GM18870 (cell line): ENCODE measurements at regions not wholly inside any gene's neighbourhood (a gene's known extent, or its start where the extent isn't known, plus 50 kb on each side); places are given as distances from the start of the nearest gene placed in this dataset.
"Not testable (repeated sequence)": the region's sequence is repeated elsewhere in the genome, so short reads cannot be mapped to it uniquely, and the experiment has no call there.

Experiments
- ATAC-seq: cut with Tn5 transposase; IDR thresholded peaks from one replicate; pipeline ENCODE4 v1.9.1; 2021; ENCODE audit warnings: moderate library complexity; ENCODE audit not compliant: unreplicated experiment

DNA sequence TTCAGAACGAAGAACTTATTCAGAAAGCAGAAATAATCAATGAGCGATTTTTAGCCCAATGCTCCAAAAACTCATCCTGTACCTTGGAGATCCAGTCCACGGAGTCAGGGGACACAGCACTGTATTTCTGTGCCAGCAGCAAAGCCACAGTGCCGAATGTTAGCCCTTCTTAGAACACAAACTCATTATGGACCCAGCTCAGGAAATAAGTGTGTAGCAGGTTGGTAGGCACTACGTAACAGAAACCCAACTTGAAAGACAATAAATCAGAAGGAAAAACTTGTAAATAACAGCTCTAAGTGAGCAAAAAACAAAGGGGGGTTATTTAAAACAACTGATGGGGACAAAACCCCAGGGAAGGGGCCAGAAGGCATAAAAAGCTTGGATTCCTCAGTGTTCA, 112.0 kb upstream of the PRSS1 start:
- ATAC-seq = no peak

DNA sequence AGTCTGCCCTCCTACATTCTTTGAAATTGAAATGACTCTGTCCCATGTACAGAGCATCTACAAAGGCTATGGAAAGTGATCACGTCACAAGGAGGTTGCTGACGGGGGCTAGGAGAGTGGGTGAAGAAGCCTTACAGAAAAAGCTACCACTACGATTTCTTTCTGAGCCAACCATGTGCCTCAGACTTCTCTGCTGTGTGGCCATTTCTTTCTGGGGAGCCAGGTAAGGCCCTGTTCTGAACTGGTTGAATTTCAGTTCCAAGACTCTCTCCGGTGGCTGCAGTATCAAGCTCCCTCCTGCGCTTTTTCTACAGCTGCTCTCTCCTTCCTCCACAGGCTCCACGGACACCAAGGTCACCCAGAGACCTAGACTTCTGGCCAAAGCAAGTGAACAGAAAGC, 112.5 kb upstream of the PRSS1 start:
- ATAC-seq = no peak

DNA sequence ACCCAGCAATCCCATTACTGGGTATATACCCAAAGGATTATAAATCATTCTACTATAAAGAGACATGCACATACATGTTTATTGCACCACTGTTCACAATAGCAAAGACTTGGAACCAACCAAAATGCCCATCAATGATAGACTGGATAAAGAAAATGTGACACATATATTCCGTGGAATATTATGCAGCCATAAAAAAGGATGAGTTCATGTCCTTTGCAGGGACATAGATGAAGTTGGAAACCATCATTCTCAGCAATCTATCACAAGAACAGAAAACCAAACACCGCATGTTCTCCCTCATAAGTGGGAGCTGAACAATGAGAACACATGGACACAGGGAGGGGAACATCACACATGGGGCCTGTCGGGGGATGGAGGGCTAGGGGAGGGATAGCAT, 113.2 kb upstream of the PRSS1 start:
- ATAC-seq = not testable (repeated sequence)

DNA sequence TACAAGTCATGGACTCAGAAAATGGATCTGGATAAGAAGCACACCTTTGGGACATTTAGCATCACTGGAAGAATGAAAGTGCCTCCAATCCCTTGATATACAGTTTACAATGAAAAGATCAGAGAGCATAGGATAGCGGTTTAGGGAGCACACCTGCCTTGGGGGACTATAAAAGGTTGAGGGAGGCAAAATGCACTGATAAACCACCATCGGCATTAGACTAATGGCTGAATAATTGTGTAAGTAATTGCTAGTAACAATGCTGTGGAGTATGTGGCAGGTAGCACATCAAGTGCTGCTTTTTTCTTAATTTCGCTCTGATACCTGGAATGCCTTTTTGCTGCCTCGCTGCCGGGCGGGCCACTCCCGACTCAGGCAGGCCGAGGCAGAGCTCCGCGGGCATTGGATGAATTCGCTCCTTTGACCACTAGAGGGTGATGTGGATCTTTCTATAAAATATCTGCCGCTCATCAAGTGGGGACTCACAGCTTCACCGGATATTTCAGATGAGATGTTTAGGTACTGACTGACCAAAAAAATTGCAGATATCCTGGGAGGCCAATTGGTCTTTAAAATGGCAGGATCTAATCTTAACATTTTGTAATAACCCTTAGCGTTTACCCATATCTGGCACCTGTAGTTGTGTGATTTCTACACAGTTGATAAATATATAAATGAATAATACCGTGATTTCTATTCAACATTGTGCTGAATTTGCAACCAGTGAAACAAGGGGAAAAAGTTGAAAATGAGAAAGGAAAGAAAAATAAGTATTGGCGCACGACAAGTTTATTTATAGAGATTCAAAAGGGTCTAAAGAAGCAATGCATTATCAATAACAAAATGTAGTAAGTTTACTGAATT, 116.8 kb upstream of the PRSS1 start:
- peak; percentile 96 for ATAC-seq

DNA sequence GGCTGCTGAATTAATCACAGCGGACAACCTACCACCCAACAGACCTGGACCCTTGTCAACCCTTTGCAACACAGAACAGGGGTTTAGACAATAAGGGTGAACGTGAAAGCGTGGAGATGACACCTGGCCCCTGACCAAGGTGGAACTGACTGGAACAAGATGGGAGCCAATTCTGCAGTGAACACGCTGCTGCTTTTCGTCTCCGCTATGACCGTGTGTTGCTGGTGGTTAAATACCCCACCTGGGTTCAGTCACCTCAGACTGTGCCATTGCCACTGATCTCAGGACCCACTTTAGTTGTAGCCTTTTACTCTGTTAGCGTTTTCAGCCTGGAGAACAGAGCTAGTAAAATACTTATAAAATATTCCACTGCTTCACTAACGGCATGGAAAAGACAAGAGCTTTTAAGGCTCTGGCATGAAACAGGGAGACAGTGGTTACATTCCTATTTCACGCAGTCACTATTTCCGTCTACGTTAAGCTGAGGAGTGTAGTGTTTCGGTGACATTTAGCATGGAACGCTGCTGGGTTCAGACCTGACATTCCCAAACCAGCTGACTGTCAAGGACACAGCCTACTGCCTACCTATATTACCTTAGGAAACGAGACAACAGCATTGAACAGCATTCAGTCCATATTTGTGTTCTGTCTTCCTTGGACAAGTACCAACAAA, 119.5 kb upstream of the PRSS1 start:
- no peak for ATAC-seq

DNA sequence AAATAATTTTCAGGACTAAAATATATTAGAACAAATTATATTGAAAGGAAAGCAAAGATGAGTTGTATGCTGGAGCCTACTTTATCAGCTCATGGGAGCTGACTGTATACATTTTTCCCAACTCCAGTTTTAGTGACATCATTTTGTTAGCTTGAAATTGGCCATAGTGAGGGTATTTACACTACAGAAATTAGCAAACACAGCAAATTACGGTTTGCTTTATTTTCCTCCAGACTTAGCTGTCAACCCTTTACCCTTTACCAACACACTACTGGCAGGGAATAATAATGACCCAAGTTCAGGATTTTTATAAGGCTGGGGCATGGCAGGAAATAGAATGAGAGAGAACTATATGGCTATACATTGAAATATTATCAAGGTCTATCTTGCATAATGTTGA, 120.3 kb upstream of the PRSS1 start:
- no peak for ATAC-seq

DNA sequence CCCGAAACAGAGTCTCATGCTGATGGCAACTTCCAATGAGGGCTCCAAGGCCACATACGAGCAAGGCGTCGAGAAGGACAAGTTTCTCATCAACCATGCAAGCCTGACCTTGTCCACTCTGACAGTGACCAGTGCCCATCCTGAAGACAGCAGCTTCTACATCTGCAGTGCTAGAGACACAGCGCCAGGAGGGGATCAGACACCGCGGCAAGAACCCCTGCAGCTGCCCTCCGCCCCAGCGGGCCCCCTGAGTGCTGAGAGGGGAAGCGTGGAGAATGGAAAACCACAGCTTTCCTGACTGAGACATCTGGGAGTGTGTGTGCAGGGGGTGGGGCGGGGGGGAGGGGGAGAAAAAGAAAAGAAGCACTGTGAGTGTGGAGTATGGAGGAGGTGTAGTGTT, 122.0 kb upstream of the PRSS1 start:
- not testable (repeated sequence) for ATAC-seq

DNA sequence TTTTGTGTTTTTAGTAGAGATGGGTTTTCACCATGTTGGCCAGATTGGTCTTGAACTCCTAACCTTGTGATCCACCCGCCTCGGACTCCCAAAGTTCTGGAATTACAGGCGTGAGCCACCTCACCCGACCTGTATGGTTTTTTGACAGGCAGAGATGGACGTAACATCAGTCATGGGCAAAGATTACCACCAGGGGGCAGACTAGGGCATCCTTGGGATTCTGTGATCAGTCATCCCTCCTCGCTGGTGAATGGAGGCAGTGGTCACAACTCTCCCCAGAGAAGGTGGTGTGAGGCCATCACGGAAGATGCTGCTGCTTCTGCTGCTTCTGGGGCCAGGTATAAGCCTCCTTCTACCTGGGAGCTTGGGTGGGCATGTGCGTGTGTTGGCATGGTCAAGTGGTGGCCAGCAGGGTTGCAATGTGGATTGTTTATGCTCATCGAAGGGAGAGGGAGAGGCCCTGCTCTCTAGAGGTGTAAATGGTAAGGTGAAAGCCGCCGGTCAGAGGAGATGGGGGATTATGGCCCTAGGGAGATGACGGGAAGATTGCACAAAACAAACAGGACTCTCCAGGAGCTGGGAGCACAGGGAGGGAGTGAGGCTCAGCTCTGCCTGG, 122.7 kb upstream of the PRSS1 start:
- ATAC-seq = peak; percentile 85

DNA sequence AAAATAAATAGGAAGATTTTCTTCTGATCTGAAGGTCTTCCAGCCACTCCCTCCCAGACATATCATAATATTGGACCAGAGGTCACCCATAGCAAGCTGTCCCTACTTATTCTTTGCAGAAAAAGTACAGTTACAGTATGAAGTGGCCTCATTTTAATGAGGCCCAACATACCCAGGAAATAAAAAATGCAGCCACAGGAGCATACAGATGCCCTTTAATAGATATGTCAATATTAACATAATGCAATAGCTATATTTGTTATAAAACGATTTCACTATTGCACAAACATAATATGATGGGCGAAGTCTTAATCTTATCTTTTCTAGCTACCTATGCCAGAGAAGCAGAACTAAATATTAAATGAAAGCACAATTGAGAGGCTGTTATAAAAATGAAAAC, 124.1 kb upstream of the PRSS1 start:
- not testable (repeated sequence) for ATAC-seq

DNA sequence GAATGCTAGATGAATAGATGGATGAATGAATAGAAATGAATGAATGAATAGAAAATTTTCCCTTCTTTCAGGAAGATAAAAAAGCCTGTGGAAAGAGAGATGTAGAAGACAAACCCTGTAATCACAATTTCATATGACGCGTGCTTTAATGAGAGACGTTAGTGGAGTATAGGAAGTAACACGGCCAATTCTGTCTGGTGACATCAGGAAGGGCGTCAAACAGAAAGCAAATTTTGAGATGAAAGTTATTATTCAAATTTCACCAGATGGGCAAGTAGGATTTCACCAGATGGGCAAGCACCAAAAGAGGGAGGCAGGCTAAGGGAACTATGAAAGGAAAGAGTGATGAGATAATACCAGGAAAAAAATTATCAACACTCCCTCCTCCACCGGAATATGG, 128.9 kb upstream of the PRSS1 start:
- no peak for ATAC-seq

DNA sequence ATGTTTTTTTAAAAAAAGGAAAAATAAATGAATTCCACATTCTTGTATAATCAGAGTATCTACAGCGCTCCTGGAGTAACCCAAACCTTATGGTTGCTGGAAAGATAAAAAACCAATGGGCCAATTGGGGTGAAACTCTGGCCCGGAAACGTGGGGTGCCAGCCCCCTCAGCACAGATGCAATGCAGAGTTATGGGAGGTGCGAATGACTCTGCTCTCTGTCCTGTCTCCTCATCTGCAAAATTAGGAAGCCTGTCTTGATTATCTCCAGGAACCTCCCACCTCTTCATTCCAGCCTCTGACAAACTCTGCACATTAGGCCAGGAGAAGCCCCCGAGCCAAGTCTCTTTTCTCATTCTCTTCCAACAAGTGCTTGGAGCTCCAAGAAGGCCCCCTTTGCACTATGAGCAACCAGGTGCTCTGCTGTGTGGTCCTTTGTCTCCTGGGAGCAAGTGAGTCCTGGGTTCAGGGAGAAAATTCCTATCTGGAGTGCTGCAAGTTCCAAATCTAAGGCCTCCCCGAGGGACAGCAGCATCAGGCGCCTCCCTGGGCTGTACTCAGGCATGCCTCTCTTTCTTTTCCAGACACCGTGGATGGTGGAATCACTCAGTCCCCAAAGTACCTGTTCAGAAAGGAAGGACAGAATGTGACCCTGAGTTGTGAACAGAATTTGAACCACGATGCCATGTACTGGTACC, 130.5 kb upstream of the PRSS1 start:
- ATAC-seq = no peak

DNA sequence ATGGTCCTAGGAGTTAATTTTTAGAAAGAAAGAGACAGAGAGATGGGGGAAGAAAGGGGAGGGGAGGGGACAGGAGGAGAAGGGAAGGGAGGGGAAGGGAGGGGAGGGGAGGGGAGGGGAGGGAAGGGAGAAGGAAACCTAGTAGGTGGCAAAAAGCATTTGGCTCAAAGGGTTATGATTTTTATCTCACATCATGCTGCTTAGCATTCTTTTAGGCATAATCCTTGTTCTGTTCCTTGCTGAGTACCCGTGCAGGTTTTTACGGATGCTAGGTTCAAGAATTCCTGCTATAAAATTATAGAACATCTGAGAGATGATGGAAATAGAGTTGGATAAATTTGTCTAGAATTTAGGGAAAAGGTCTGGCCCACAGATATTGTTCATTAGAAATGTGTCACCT, 132.4 kb upstream of the PRSS1 start:
- no peak for ATAC-seq

DNA sequence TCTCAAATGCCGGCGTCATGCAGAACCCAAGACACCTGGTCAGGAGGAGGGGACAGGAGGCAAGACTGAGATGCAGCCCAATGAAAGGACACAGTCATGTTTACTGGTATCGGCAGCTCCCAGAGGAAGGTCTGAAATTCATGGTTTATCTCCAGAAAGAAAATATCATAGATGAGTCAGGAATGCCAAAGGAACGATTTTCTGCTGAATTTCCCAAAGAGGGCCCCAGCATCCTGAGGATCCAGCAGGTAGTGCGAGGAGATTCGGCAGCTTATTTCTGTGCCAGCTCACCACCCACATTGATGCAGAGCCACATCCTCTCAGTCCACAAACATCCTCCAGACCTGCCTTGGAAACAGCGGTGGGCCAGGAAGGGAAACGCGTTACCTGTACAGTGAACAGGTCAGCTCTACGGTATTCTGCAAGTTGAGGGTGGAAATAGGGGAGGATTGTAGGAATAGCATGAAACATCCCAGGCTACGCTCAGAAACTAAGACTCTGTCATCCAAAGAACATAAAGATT, 133.1 kb upstream of the PRSS1 start:
- no peak for ATAC-seq

DNA sequence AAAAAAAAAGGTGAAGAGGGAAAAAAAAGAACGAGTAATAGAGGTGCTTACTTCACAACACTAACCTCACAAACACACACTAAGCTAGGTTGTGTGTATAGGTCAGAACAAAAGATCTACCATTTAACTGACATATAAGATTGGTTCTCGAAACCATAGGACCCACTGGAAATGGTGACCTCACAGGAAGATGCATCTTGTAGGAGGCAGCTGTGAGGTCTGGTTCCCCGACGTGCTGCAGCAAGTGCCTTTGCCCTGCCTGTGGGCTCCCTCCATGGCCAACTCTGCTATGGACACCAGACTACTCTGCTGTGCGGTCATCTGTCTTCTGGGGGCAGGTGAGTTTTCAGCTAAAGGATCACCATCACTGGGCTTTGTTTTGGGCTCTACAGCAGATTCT, 133.8 kb upstream of the PRSS1 start:
- ATAC-seq = no peak

DNA sequence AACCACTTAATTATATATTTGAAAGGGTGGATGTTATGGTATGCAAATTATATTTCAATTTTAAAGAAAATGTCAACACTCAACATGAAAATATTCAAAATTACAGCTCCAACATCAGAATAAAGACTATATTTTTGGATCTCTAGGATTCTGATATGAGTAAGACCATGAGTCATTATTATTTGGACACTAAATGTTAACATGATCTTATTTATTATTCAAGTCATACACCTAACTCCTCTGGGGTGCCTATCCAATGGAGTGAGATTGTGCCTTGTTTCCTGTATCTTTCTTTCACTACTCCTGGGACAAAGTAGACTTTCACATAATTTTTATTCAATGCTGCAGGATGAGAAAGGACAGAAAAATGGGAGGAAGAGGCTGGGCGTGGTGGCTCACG, 135.2 kb upstream of the PRSS1 start:
- ATAC-seq = no peak

DNA sequence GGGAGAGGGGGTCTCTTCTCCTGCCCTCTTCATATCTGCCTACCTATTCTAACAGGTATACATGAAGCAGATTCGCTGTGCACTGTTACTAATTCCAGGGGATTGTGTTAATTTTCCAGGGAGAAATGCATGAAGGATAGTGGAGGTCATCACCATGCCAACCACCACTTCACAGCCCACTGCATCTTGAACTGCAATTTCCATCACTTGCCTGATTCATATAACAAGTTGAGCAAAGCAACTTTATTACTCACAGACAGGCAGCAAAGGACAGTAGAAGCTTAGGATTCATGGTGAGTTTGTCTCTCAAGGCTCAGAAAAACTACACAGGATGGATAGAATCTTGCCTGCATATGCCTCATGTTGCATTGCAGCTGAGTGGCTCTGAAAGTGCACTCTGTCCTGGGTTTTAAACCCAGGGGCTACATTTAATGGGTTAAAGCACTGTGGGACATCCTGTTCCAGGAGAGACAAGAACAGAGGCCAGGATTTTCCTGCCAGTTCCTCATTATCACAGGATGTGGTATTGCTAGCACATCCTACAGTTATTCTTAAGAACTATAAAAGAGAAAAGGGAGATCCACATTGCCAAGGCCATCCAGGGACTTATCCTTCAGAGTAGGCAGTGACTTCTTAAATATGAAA, 136.9 kb upstream of the PRSS1 start:
- no peak for ATAC-seq

DNA sequence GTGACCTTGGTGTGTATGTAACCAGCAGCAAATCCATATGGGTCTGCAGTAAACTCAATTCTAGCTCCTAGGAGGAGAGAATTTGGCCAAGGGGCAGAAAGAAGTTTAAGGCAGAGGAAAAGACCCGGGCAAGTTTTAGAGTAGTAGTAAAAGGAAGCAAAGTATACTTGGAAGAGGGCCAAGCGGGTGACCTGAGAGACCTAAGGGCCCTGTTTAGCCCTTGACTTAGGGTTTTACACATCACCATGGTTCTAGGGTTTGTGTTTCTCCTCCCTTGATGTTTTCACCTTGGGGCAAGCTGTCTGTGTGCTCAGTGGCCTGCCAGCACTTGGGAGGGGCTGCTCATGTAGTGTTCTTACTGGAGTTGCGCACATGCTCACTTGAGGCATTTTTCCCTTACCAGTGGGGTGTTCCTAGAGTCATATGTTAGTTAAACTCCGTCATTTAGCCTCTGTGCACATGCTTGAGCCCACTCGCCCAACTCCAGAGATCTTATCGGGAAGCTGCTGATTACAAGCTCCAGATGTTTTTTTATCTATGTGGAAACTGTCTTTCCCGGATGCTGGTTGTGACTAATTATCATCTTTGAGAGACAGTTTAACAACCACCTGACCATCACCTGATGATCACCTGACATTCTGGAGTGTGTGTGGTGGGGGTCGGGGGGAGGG, 137.6 kb upstream of the PRSS1 start:
- no peak for ATAC-seq

DNA sequence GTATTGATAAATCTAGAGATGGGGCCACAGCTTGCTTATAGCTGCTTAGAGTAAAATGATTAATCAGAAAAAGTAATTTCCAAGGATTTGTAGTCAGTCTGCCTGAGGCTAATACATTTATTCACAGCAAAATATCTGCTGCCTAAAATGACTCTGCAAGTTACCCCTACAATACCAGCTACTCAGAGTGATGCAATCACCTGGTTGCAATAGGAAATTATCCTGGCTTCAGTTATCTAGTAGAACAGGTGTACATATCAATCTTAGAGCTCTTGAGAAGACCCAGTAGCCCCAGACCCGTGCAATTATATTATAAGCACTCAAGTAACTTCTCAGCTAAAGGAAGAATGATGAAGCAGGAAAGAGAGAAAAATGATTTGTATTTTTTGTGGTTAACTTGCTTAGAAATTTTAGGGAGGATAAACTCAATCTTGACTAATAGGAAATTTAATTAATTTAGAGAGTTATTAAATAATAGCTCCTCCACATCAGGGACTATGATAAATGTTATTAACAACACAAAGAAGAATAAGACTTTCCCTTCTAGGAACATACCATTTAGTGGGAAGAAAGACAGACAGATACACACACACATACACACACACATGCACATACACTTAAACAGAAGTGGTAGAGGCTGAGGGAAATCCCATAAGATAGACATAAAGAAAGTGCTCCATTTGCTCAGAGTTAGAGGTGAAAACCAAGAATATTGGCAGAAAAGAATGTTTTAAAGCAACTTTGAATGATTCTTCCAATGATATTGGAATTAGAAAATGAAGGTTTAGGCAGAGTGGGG, 140.4 kb upstream of the PRSS1 start:
- ATAC-seq = no peak

DNA sequence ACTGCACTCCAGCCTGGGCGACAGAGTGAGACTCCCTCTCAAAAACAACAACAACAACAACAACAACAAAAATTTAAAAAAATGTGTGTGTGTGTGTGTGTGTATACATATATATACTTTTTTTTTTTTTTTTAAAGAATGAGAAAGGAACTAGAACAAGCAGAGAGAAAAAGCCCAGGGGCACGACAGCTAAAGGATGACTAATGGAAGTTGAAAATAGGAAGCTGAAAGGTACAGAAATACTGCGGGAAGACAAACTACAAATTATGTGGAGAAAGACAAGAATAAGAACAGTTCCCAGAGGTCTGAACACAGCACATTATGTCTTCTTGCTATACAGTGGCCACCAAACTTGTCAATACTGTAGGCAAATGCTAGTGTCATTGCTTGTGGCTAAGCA, 141.9 kb upstream of the PRSS1 start:
- ATAC-seq = no peak
